HuH-7 (cell line): ENCODE measurements at regions not wholly inside any gene's neighbourhood (a gene's known extent, or its start where the extent isn't known, plus 50 kb on each side); places are given as distances from the start of the nearest gene placed in this dataset.
"Not testable (repeated sequence)": the region's sequence is repeated elsewhere in the genome, so short reads cannot be mapped to it uniquely, and the experiment has no call there.

Experiments used
- DNase-seq: peaks from one replicate; pipeline ENCODE4 v3.0.0; 2011; ENCODE audit warnings: low spot score

GRCh38 chr12:111154147-111154834 is 214.6 kb downstream of the PHETA1 start:
- DNase-seq, result no peak

GRCh38 chr12:111152561-111152960 is 216.3 kb downstream of the PHETA1 start:
- no peak for DNase-seq

GRCh38 chr12:111150921-111151840 is 217.7 kb downstream of the PHETA1 start:
- no peak for DNase-seq

- DNase-seq, result no peak
Observed at GRCh38 chr12:111150360-111150759, 218.5 kb downstream of the PHETA1 start.

GRCh38 chr12:111149299-111149698 is 219.6 kb downstream of the PHETA1 start:
- no peak for DNase-seq

- no peak for DNase-seq
Observed at GRCh38 chr12:111148005-111148404, 220.9 kb downstream of the PHETA1 start.

- DNase-seq, result no peak
Observed at GRCh38 chr12:111143271-111143670, 222.9 kb upstream of the MYL2 start.

- DNase-seq, result no peak
Observed at GRCh38 chr12:111141205-111141604, 220.8 kb upstream of the MYL2 start.

- no peak for DNase-seq
Observed at GRCh38 chr12:111138016-111138415, 217.6 kb upstream of the MYL2 start.

- no peak for DNase-seq
Observed at GRCh38 chr12:111135293-111135832, 215.0 kb upstream of the MYL2 start.

- DNase-seq, result no peak
Observed at GRCh38 chr12:111130336-111130735, 210.0 kb upstream of the MYL2 start.

GRCh38 chr12:111129149-111129767 is 208.9 kb upstream of the MYL2 start:
- DNase-seq, result no peak

GRCh38 chr12:111126331-111126730 is 206.0 kb upstream of the MYL2 start:
- no peak for DNase-seq

- DNase-seq, result no peak
Observed at GRCh38 chr12:111124183-111124582, 203.8 kb upstream of the MYL2 start.

- DNase-seq, result no peak
Observed at GRCh38 chr12:111123390-111123789, 203.0 kb upstream of the MYL2 start.

- DNase-seq, result no peak
Observed at GRCh38 chr12:111122458-111122878, 202.1 kb upstream of the MYL2 start.

GRCh38 chr12:111121840-111122239 is 201.5 kb upstream of the MYL2 start:
- DNase-seq, result no peak

GRCh38 chr12:111120578-111120977 is 200.2 kb upstream of the MYL2 start:
- DNase-seq, result no peak

GRCh38 chr12:111117017-111117416 is 196.6 kb upstream of the MYL2 start:
- DNase-seq, result no peak

- DNase-seq, result not testable (repeated sequence)
Observed at GRCh38 chr12:111113313-111113712, 192.9 kb upstream of the MYL2 start.

GRCh38 chr12:111112311-111113098 is 192.1 kb upstream of the MYL2 start:
- DNase-seq, result no peak

GRCh38 chr12:111111681-111112080 is 191.3 kb upstream of the MYL2 start:
- DNase-seq, result no peak
